H1 (cell line): ENCODE measurements at regions not wholly inside any gene's neighbourhood (a gene's known extent, or its start where the extent isn't known, plus 50 kb on each side); places are given as distances from the start of the nearest gene placed in this dataset.

ENCODE experiments used
- CTCF ChIA-PET: fragments of 300-600 bp; sonication (Branson Sonifier 250); formaldehyde crosslinking; loops from one replicate; lab custom pipeline; 2021; ENCODE audit not compliant: partially characterized antibody; lab: Charles Lee
- POLR2A ChIA-PET: fragments of 300-600 bp; sonication (Branson Sonifier 250); formaldehyde crosslinking; loops from one replicate; lab custom pipeline; 2021; ENCODE audit warnings: inconsistent platforms; ENCODE audit not compliant: partially characterized antibody; lab: Charles Lee
- DNase-seq, 2 experiments: peaks; one replicate each; pipeline versions ENCODE4 v3.0.0 to v3.0.0-alpha.2; 2010 to 2022; ENCODE audit warnings: low spot score in 2 of 2, low read depth in 1 of 2, mixed read lengths in 1 of 2
- FAIRE-seq: peaks from 2 replicates; lab custom pipeline; 2011; peaks lifted over from hg19 to GRCh38; lab: Jason Lieb, UNC
- H2AFZ ChIP-seq: 2 replicates; pipeline ENCODE4 v1.8.1; 2012; ENCODE audit warnings: low read length, inconsistent platforms
- H2AK5ac ChIP-seq: 2 replicates; pipeline ENCODE4 v1.6.1; 2013; ENCODE audit warnings: low read depth, low read length
- H2BK120ac ChIP-seq: replicated peaks from 2 replicates; pipeline ENCODE3; 2013; ENCODE audit warnings: low read depth, low read length, inconsistent platforms
- H2BK12ac ChIP-seq: 2 replicates; pipeline ENCODE4 v1.6.1; 2013; ENCODE audit warnings: low read depth, low read length
- H2BK15ac ChIP-seq: 2 replicates; pipeline ENCODE4 v1.6.1; 2013; ENCODE audit warnings: low read length
- H2BK20ac ChIP-seq: 2 replicates; pipeline ENCODE4 v1.6.1; 2013; ENCODE audit warnings: low read length
- H2BK5ac ChIP-seq: 2 replicates; pipeline ENCODE4 v1.6.1; 2013; ENCODE audit warnings: low read depth, low read length
- H3K14ac ChIP-seq: 2 replicates; pipeline ENCODE4 v1.6.1; 2013; ENCODE audit warnings: inconsistent platforms; ENCODE audit not compliant: insufficient read length
- H3K18ac ChIP-seq: 2 replicates; pipeline ENCODE4 v1.6.1; 2013; ENCODE audit warnings: low read length; ENCODE audit errors: extremely low read depth
- H3K23ac ChIP-seq: 2 replicates; pipeline ENCODE4 v1.6.1; 2013; ENCODE audit warnings: inconsistent platforms; ENCODE audit not compliant: insufficient read length
- H3K23me2 ChIP-seq: 2 replicates; pipeline ENCODE4 v1.6.1; 2013; ENCODE audit warnings: low read depth, low read length
- H3K27ac ChIP-seq: 2 replicates; pipeline ENCODE4 v1.6.1; 2011; ENCODE audit warnings: low read depth, low read length, inconsistent platforms
- H3K27me3 ChIP-seq, 4 experiments: replicated peaks in 1 of 4; 1 replicate in 1 of 4; 2 replicates in 3 of 4; pipeline versions ENCODE4 v1.6.1 to v1.8.1; 2011 to 2013; ENCODE audit warnings: low read length in 3 of 4, mild to moderate bottlenecking in 3 of 4, inconsistent platforms in 2 of 4, mixed read lengths in 2 of 4, moderate library complexity in 1 of 4; ENCODE audit not compliant: control insufficient read depth in 3 of 4, insufficient read depth in 3 of 4; ENCODE audit errors: extremely low read depth in 1 of 4
- H3K36me3 ChIP-seq, 4 experiments: 2 replicates each; pipeline versions ENCODE4 v1.6.1 to v1.8.1; 2011 to 2013; ENCODE audit warnings: mild to moderate bottlenecking in 4 of 4, low read length in 3 of 4, moderate library complexity in 2 of 4, control low read depth in 1 of 4, inconsistent platforms in 1 of 4; ENCODE audit not compliant: insufficient read depth in 4 of 4, control insufficient read depth in 2 of 4
- H3K4ac ChIP-seq: replicated peaks from 2 replicates; pipeline ENCODE3; 2013; ENCODE audit warnings: low read length, low read depth, mixed read lengths, inconsistent platforms; ENCODE audit not compliant: insufficient read length
- H3K4me1 ChIP-seq, 4 experiments: replicated peaks in 1 of 4; 1 replicate in 1 of 4; 2 replicates in 3 of 4; pipeline versions ENCODE4 v1.6.1 to v1.8.1; 2011 to 2013; ENCODE audit warnings: low read length in 3 of 4, inconsistent platforms in 2 of 4, mixed read lengths in 1 of 4; ENCODE audit not compliant: insufficient read depth in 4 of 4, control insufficient read depth in 3 of 4
- H3K4me2 ChIP-seq, 2 experiments: 2 replicates each; pipeline versions ENCODE4 v1.6.1 to v1.8.1; 2011 to 2013; ENCODE audit warnings: low read depth in 2 of 2, low read length in 2 of 2, control low read depth in 1 of 2, inconsistent platforms in 1 of 2, mild to moderate bottlenecking in 1 of 2; ENCODE audit not compliant: insufficient read depth in 1 of 2
- H3K4me3 ChIP-seq, 4 experiments: fragments of 200-600, 300-600 bp in 1 of 4; sonication (generic), shearing (Covaris generic), sonication (Bioruptor Twin) in 1 of 4; 2 replicates each; pipeline versions ENCODE4 v1.5.1 to v1.8.1; 2011 to 2016; ENCODE audit warnings: low read length in 4 of 4, low read depth in 3 of 4, control low read depth in 2 of 4, inconsistent platforms in 2 of 4, mild to moderate bottlenecking in 2 of 4, mixed read lengths in 1 of 4, moderate library complexity in 1 of 4; ENCODE audit not compliant: insufficient read depth in 2 of 4; ENCODE audit errors: extremely low read depth in 1 of 4
- H3K56ac ChIP-seq: replicated peaks from 2 replicates; pipeline ENCODE3; 2013; ENCODE audit warnings: low read depth, mild to moderate bottlenecking, mixed read lengths, low read length, inconsistent platforms; ENCODE audit not compliant: insufficient read length
- H3K79me1 ChIP-seq: 2 replicates; pipeline ENCODE4 v1.6.1; 2013; ENCODE audit warnings: low read depth, low read length, control low read depth
- H3K79me2 ChIP-seq, 2 experiments: 2 replicates each; pipeline versions ENCODE4 v1.6.1 to v1.8.1; 2012 to 2013; ENCODE audit warnings: low read length in 2 of 2, mild to moderate bottlenecking in 2 of 2, inconsistent platforms in 1 of 2; ENCODE audit not compliant: insufficient read depth in 2 of 2, control insufficient read depth in 1 of 2
- H3K9ac ChIP-seq, 4 experiments: replicated peaks in 1 of 4; 1 replicate in 1 of 4; 2 replicates in 3 of 4; pipeline versions ENCODE4 v1.6.1 to v1.8.1; 2011 to 2013; ENCODE audit warnings: low read depth in 3 of 4, low read length in 3 of 4, control low read depth in 2 of 4, mild to moderate bottlenecking in 2 of 4, moderate library complexity in 2 of 4, inconsistent platforms in 1 of 4; ENCODE audit errors: extremely low read depth in 1 of 4
- H3K9me3 ChIP-seq, 2 experiments: 2 replicates each; pipeline versions ENCODE4 v1.6.1 to v1.8.1; 2012 to 2013; ENCODE audit warnings: mild to moderate bottlenecking in 2 of 2, moderate library complexity in 2 of 2, control low read depth in 1 of 2, inconsistent platforms in 1 of 2, low read depth in 1 of 2, low read length in 1 of 2, mixed read lengths in 1 of 2; ENCODE audit not compliant: insufficient read depth in 2 of 2
- H4K20me1 ChIP-seq, 2 experiments: replicated peaks in 1 of 2; 2 replicates each; pipeline versions ENCODE3 to v1.8.1; 2011 to 2013; ENCODE audit warnings: inconsistent platforms in 2 of 2, low read length in 2 of 2, mild to moderate bottlenecking in 1 of 2; ENCODE audit not compliant: insufficient read depth in 2 of 2, control insufficient read depth in 1 of 2
- H4K5ac ChIP-seq: 2 replicates; pipeline ENCODE4 v1.6.1; 2013; ENCODE audit warnings: low read length, low read depth, mixed read lengths, inconsistent platforms; ENCODE audit not compliant: insufficient read length
- H4K8ac ChIP-seq: 2 replicates; pipeline ENCODE4 v1.8.0; 2013; ENCODE audit warnings: mild to moderate bottlenecking, moderate library complexity, low read length, inconsistent platforms; ENCODE audit not compliant: insufficient read depth; ENCODE audit errors: extremely low read depth
- H4K91ac ChIP-seq: replicated peaks from 2 replicates; pipeline ENCODE3; 2013; ENCODE audit warnings: low read length, mixed read lengths, inconsistent platforms; ENCODE audit not compliant: insufficient read length
- JUN ChIP-seq: IDR thresholded peaks from 2 replicates; pipeline ENCODE4 v1.6.1; 2011; ENCODE audit warnings: low read depth, mild to moderate bottlenecking, improper control_type of control experiment, low read length

GRCh38 chr21:17105932-17106331, 406.9 kb upstream of the CXADR start:
- Histone ChIP-seq H3K79me1 (no peaks in the 10 kb centered on the region), H4K8ac (no peak overlapping the region), H2AFZ (no peak overlapping the region), H3K9ac (no peak overlapping the region), H3K56ac (no peak overlapping the region), H2BK12ac (no peak overlapping the region), H2BK15ac (no peak overlapping the region), H3K23ac (no peak overlapping the region), H2BK20ac (no peak overlapping the region), H3K27me3 (no peaks in the 10 kb centered on the region), H3K18ac (no peak overlapping the region), H3K4me3 (no peak overlapping the region), H3K23me2 (no peaks in the 10 kb centered on the region), H2BK5ac (no peak overlapping the region), H2BK120ac (no peak overlapping the region), H3K9me3 (peaks cover 2% of the 10 kb centered on the region in 2 experiments; a peak in 1 of 4 replicates), H4K20me1 (no peaks in the 10 kb centered on the region), H2AK5ac (no peak overlapping the region), H3K4me1 (no peaks in the 10 kb centered on the region), H3K36me3 (no peaks in the 10 kb centered on the region), H3K79me2 (no peaks in the 10 kb centered on the region), H3K4ac (no peak overlapping the region), H3K27ac (no peak overlapping the region), H4K91ac (no peak overlapping the region), H3K14ac (no peak overlapping the region), H4K5ac (no peak overlapping the region), H3K4me2 (no peak overlapping the region)
- no peak for TF ChIP-seq JUN
- CTCF ChIA-PET: no interaction called here
- POLR2A ChIA-PET: no interaction called here
- no peak for FAIRE-seq
- DNase-seq: no peak
